Adipocyte (in vitro differentiated cells): ENCODE measurements at regions not wholly inside any gene's neighbourhood (a gene's known extent, or its start where the extent isn't known, plus 50 kb on each side); places are given as distances from the start of the nearest gene placed in this dataset.

Experiments
- DNase-seq: peaks from one replicate; pipeline ENCODE4 v3.0.0-alpha.2; 2015; ENCODE audit warnings: low read depth
- H3K27me3 ChIP-seq: replicated peaks from 2 replicates; pipeline ENCODE4 v1.7.0; 2013; ENCODE audit warnings: mild to moderate bottlenecking, low read length, moderate library complexity; ENCODE audit not compliant: control insufficient read depth, insufficient read depth
- H3K36me3 ChIP-seq: 2 replicates; pipeline ENCODE4 v1.7.0; 2013; ENCODE audit warnings: low read length, mild to moderate bottlenecking, moderate library complexity; ENCODE audit not compliant: control insufficient read depth, insufficient read depth, severe bottlenecking
- H3K4me1 ChIP-seq: 2 replicates; pipeline ENCODE4 v1.7.0; 2013; ENCODE audit warnings: mild to moderate bottlenecking, low read length, moderate library complexity; ENCODE audit not compliant: control insufficient read depth, insufficient read depth
- H3K4me3 ChIP-seq: 2 replicates; pipeline ENCODE4 v1.7.0; 2013; ENCODE audit warnings: mild to moderate bottlenecking, low read length, moderate library complexity
- H3K9ac ChIP-seq: 2 replicates; pipeline ENCODE4 v1.7.0; 2013; ENCODE audit warnings: mild to moderate bottlenecking, low read length, moderate library complexity
- H3K9me3 ChIP-seq: 2 replicates; pipeline ENCODE4 v1.7.0; 2013; ENCODE audit warnings: mild to moderate bottlenecking, low read length, moderate library complexity; ENCODE audit not compliant: control insufficient read depth

GRCh38 chr1:242728696-242729095 is 204.2 kb upstream of the PLD5 start:
- Histone ChIP-seq H3K4me3 (no peak overlapping the region), H3K4me1 (no peaks in the 10 kb centered on the region)
- no peak for DNase-seq

GRCh38 chr1:242723044-242723716 is 198.7 kb upstream of the PLD5 start:
- H3K36me3 ChIP-seq, result no peaks in the 10 kb centered on the region

More at GRCh38 chr1:242728696-242729095, 204.2 kb upstream of the PLD5 start:
- H3K9ac ChIP-seq, result no peak overlapping the region
- no peaks in the 10 kb centered on the region for H3K36me3 ChIP-seq
- peaks cover 3% of the 10 kb centered on the region for H3K9me3 ChIP-seq
- no peaks in the 10 kb centered on the region for H3K27me3 ChIP-seq

GRCh38 chr1:242718967-242719366 is 194.5 kb upstream of the PLD5 start:
- H3K9me3 ChIP-seq, result peaks cover 6% of the 10 kb centered on the region
- no peaks in the 10 kb centered on the region for H3K27me3 ChIP-seq
- DNase-seq, result no peak
- H3K4me3 ChIP-seq, result no peak overlapping the region
- no peaks in the 10 kb centered on the region for H3K36me3 ChIP-seq
- H3K9ac ChIP-seq, result no peak overlapping the region
- H3K4me1 ChIP-seq, result no peaks in the 10 kb centered on the region

More at GRCh38 chr1:242723044-242723716, 198.7 kb upstream of the PLD5 start:
- Histone ChIP-seq H3K9me3 (peaks cover 6% of the 10 kb centered on the region), H3K4me1 (no peaks in the 10 kb centered on the region), H3K4me3 (no peak overlapping the region), H3K27me3 (no peaks in the 10 kb centered on the region), H3K9ac (no peak overlapping the region)
- no peak for DNase-seq

- H3K4me3 ChIP-seq, result no peak overlapping the region
- no peaks in the 10 kb centered on the region for H3K4me1 ChIP-seq
- no peaks in the 10 kb centered on the region for H3K9me3 ChIP-seq
- DNase-seq, result no peak
- H3K36me3 ChIP-seq, result no peaks in the 10 kb centered on the region
- no peak overlapping the region for H3K9ac ChIP-seq
- no peaks in the 10 kb centered on the region for H3K27me3 ChIP-seq
These were observed 187.8 kb upstream of the PLD5 start for GRCh38 chr1:242712248-242712647.

- no peak for DNase-seq
- H3K9me3 ChIP-seq, result no peaks in the 10 kb centered on the region
- no peaks in the 10 kb centered on the region for H3K4me1 ChIP-seq
- H3K9ac ChIP-seq, result no peak overlapping the region
- no peak overlapping the region for H3K4me3 ChIP-seq
- H3K36me3 ChIP-seq, result no peaks in the 10 kb centered on the region
- no peaks in the 10 kb centered on the region for H3K27me3 ChIP-seq
These were observed 186.3 kb upstream of the PLD5 start for GRCh38 chr1:242710847-242711246.

- Histone ChIP-seq H3K9me3 (no peaks in the 10 kb centered on the region), H3K4me1 (no peaks in the 10 kb centered on the region), H3K36me3 (no peaks in the 10 kb centered on the region), H3K9ac (no peak overlapping the region), H3K27me3 (no peaks in the 10 kb centered on the region), H3K4me3 (no peak overlapping the region)
- DNase-seq, result no peak
These were observed 185.8 kb upstream of the PLD5 start for GRCh38 chr1:242710286-242710685.

- H3K9ac ChIP-seq, result no peak overlapping the region
- no peak overlapping the region for H3K4me3 ChIP-seq
- H3K4me1 ChIP-seq, result no peaks in the 10 kb centered on the region
- H3K27me3 ChIP-seq, result no peaks in the 10 kb centered on the region
- no peak for DNase-seq
- H3K36me3 ChIP-seq, result no peaks in the 10 kb centered on the region
- H3K9me3 ChIP-seq, result no peaks in the 10 kb centered on the region
These were observed 179.0 kb upstream of the PLD5 start for GRCh38 chr1:242703467-242703866.

GRCh38 chr1:242692988-242693387 is 168.5 kb upstream of the PLD5 start:
- Histone ChIP-seq H3K4me1 (no peaks in the 10 kb centered on the region), H3K9ac (no peak overlapping the region), H3K9me3 (no peaks in the 10 kb centered on the region), H3K36me3 (no peaks in the 10 kb centered on the region), H3K4me3 (no peak overlapping the region), H3K27me3 (no peaks in the 10 kb centered on the region)
- DNase-seq, result no peak

GRCh38 chr1:242691610-242691945 is 167.1 kb upstream of the PLD5 start:
- no peak for DNase-seq
- Histone ChIP-seq H3K4me1 (no peaks in the 10 kb centered on the region), H3K4me3 (no peak overlapping the region), H3K9me3 (no peaks in the 10 kb centered on the region), H3K9ac (no peak overlapping the region), H3K27me3 (no peaks in the 10 kb centered on the region), H3K36me3 (no peaks in the 10 kb centered on the region)

- no peak for DNase-seq
- H3K36me3 ChIP-seq, result no peaks in the 10 kb centered on the region
- no peak overlapping the region for H3K9ac ChIP-seq
- no peak overlapping the region for H3K4me3 ChIP-seq
- no peaks in the 10 kb centered on the region for H3K9me3 ChIP-seq
- no peaks in the 10 kb centered on the region for H3K4me1 ChIP-seq
- no peaks in the 10 kb centered on the region for H3K27me3 ChIP-seq
These were observed 166.5 kb upstream of the PLD5 start for GRCh38 chr1:242690849-242691609.

GRCh38 chr1:242689378-242689777 is 164.9 kb upstream of the PLD5 start:
- no peak for DNase-seq
- H3K9ac ChIP-seq, result no peak overlapping the region
- H3K4me3 ChIP-seq, result no peak overlapping the region

More at GRCh38 chr1:242689378-242689777, 164.9 kb upstream of the PLD5 start:
- H3K9me3 ChIP-seq, result no peaks in the 10 kb centered on the region
- H3K4me1 ChIP-seq, result no peaks in the 10 kb centered on the region
- no peaks in the 10 kb centered on the region for H3K27me3 ChIP-seq
- no peaks in the 10 kb centered on the region for H3K36me3 ChIP-seq
